Posterior vena cava (tissue), 2 donors: ENCODE measurements at regions not wholly inside any gene's neighbourhood (a gene's known extent, or its start where the extent isn't known, plus 50 kb on each side); places are given as distances from the start of the nearest gene placed in this dataset.
"Not testable (repeated sequence)": the region's sequence is repeated elsewhere in the genome, so short reads cannot be mapped to it uniquely, and the experiment has no call there.

ENCODE experiments used
- DNase-seq: peaks from one replicate; pipeline ENCODE4 v3.0.0-alpha.2; 2020; ENCODE audit warnings: low spot score
- intact Hi-C, 2 donors: fragments of 100-400 bp; cut with DNase I; formaldehyde crosslinking; loops; one replicate each; pipeline versions ENCODE4 v1.14.1 to v1.14.2; 2022 to 2023
- donor health status: DM: yes; HTN: yes; CAD: no.
- donor health status: DM: yes; HTN: yes; CAD: no.

DNA sequence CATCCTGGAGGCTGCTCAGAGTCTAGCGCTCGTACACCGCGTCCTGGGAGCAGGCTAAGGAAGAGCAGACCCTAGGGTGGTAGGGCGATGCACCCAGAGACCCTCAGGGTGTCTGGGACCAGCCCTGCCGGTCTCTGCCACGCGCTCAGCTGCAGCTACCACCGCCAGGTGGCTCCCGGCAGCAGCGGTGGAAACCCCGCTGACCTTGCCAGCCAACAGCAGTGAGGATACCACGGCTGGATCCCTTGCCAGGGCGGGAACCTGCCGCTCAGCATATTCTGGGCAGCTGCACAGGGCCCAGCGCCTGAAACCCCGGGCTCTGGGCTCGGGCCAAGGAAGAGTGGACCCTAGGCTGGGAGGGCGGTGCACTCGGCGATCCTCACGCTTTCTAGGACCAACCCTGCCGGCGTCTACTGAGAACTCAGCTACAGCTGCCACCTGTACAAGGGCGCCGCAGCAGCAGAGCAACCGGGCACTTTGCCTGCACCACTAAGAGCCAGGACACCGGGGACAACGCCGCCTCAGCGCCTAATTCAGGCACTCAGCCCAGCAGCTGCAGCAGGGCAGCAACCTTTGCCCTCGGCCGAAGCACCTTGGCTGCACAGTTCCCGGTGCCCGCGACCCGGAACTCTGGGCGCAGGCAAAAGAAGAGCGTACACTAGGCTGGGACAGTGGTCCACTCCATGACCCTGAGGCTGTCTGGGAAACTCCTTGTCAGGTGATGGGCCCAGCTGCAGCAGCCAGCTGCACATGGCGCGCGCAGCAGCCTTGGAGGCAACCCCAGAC is 80.8 kb downstream of the POTEB2 start:
- DNase-seq, intact Hi-C loops: not testable (repeated sequence)

DNA sequence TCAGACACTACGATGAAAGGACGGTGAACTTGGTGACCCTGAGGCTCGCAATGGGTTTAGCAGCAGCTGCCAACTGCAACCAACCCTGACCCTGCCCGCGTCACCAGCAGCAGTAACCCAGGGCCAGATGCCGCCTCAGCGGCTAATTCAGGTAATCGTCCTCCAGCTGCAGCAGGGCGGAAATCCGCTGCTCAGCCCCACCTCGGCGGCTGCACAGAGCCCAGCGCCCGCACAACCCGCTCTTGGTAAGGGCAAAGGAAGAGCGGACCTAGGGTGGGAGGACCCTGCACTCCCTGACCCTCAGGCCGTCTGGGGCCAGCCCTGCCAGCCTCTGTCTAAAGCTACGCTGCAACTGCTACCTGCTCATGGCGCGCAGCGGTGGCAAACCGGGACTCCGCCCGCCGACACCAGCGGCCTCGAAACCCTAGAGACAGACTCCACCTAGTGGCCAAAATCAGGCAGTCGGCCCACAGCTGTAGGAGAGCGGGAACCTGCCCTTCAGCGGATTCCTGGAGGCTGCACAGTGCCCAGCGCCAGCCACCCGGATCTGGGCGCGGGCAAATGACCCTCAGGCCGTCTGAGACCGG is 82.4 kb downstream of the POTEB2 start:
- intact Hi-C loops, DNase-seq: not testable (repeated sequence)

DNA sequence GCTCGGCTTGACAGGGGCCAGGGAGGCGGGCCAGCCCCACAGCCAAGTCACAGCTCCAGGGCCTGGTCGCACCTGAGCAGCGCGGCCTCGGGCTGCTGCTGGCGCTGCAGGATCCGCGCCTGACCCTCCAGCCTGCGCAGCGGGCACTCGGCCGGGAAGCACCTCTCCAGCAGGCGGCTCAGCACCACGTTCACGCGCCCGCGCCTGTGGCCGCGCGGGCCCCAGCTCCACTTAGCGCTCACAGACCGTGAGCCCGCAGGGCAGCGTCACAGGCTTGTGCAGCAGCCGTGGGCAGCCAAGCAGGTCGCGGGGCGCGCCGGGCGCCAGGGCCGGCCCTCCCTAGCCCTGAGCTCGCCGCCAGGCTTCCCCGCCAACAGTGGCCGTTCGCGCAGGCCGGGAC is 90.7 kb downstream of the POTEB2 start:
- DNase-seq, intact Hi-C loops: not testable (repeated sequence)

DNA sequence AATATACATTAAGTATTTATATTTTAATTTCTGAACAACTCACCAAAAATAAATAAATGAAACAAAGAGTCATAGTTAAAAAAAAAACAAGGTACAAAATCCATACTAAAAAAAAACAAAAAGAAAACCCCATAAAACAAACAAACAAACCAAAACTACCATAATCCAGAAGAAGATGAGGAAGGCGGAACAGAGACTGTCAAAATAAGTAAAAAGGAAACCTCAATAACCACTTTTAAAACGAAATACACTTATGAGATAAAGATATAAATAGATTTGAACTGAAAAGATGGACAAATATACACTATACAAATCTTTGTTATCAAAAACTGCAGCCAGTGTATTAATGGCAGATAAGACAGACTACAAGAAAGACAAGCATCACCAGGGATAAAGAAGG is 98.2 kb downstream of the POTEB2 start:
- DNase-seq, intact Hi-C loops: not testable (repeated sequence)

DNA sequence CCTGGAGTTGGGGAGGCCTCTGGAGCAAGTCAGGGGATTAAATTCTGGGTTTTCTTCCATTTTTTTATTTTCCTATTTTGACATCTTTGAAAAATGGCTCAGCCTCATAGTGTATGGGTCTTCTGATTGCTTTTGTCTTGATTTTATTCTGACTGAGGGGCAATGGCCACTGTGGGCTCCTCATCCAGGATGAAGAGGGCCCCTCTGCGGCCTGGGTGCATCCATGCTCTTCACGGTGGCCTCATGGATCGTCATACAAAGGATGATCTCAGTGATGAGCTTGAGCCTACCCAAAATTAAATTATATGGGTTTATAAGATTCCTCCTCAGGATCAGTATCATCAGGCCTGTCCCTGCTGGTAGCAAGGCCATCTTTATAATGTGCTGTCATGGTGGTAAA is 103.7 kb downstream of the POTEB2 start:
- peak; percentile 68 for DNase-seq
- intact Hi-C loops, result not testable (repeated sequence)

DNA sequence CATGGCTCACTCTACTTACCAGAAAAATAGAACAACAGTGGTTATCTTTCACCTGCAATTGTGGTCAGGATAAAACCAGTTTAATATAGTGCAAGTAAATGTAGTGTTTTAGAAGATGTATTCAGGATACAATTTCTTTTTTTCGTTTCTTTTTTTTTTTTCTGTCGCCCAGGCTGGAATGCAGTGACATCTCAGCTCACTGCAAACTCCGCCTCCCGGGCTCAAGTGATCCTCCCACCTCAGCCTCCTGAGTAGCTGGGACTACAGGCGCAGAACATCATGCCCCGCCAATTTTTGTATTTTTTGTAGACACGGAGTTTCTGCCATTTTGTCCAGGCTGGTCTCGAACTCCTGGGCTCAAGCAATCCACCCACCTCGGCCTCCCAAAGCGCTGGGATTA is 109.7 kb downstream of the POTEB2 start:
- intact Hi-C loops, DNase-seq: not testable (repeated sequence)

DNA sequence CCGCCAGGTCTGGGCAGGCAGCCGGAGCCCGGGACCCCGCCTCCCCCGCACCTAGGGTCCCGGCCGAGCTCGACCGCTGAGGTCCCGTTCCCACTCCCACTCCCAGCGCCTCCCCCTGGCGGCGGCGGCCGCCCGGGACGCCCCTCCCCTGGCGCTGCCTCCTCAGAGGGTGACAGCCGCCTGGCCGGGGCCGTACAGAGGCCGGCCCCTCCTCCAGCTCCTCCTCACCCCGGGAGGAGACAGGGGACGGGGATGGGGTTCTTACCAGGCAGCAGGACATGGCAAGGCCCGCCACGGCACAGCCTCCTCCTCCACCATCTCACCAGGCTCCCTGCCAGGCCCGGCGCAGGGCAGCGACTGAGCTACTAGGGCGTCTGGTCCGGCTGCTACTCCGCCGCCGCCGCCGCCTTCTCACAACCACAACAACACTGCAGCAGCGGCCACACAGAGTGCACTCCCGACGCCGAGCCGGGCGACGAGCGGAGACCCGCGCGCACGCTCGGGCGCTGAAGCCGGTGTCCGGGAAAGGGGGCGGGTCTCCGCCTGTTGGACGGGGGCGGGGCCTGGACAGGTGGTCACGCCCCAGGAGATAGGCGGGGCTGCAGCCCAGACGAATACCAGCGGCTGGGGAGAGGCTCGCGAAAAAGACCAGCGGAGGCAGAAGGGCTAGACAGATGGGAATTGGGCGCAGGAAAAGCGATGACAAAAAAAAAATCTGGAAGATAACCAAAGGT is 110.3 kb downstream of the POTEB2 start:
- intact Hi-C loops, DNase-seq: not testable (repeated sequence)

DNA sequence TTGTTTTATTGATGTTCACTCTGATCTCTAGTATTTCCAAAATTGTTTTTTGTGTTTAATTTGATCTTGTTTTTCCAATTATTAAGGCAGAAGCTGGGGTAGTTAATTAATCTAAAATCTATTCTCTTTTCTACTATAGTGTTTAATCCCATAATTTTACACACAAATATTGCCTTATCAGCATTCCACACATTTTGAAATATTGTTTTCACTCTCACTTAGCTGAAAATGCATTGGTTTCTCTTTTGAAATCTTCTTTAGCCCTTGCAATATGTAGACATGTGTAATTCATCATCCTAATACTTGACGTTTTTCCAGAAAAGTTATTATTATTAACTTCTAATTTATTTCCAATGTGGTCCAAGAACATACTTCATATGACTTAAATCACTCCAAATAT is 132.6 kb downstream of the POTEB2 start:
- DNase-seq, intact Hi-C loops: not testable (repeated sequence)
